ENCODE measurements at regions not wholly inside any gene's neighbourhood (a gene's known extent, or its start where the extent isn't known, plus 50 kb on each side); places are given as distances from the start of the nearest gene placed in this dataset.
A peak's percentile ranks its signal among the peaks of the same experiment; 100 is the strongest.
"Not testable (repeated sequence)": the region's sequence is repeated elsewhere in the genome, so short reads cannot be mapped to it uniquely, and the experiment has no call there.

DNA sequence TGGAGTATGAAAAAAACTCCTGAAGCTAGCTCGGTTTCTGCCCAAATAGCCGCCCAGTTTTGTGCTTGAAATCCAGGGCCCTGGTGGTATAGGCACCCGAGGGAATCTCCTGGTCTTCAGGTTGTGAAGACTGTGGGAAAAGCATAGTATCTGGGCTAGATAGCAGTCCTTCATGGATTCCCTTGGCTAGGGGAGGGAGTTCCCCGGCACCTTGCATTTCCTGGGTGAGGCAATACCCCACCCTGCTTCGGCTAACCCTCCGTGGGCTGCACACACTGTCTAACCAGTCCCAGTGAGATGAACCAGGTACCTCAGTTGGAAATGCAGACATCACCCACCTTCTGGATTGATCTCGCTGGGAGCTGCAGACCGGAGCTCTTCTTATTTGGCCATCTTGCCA, 184.5 kb upstream of the SLC35B3 start:
- no peak for DNase-seq

DNA sequence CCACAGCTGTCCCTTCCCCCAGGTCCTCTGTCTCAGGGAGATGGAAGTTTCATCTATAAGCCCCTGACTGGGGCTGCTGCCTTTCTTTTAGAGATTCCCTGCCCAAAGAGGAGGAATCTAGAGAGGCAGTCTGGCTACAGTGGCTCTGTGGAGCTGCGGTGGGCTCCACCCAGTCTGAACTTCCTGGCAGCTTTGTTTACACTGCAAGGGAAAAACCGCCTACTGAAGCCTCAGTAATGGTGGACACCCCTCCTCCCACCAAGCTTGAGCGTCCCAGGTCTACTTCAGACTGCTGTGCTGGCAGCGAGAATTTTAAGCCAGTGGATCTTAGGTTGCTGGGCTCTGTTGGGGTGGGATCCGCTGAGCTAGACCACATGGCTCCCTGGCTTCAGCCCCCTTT, 184.1 kb upstream of the SLC35B3 start:
- DNase-seq, result not testable (repeated sequence)

DNA sequence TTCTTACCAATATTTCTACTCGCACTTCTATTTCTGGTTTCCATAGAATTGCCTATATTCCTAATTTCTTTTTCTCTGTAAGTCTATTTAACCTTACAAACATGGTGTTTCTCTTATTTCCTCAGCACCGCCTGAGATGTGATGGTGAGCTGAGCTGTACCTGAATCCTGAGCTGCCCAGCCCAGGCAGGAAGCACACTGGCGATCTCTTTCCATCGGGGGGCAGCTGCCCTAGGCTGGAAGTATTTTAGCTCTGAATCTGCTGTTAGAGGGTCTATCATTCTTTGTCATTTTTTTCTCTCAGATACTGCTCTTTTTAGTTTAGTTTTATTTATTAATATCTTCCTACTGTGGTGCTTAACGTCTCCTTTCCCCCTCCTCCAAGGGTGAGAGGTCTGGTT, 173.4 kb upstream of the SLC35B3 start:
- no peak for DNase-seq

- no peak for DNase-seq
Measured at GRCh38 chr6:8589941-8590729, 154.8 kb upstream of the SLC35B3 start.

DNA sequence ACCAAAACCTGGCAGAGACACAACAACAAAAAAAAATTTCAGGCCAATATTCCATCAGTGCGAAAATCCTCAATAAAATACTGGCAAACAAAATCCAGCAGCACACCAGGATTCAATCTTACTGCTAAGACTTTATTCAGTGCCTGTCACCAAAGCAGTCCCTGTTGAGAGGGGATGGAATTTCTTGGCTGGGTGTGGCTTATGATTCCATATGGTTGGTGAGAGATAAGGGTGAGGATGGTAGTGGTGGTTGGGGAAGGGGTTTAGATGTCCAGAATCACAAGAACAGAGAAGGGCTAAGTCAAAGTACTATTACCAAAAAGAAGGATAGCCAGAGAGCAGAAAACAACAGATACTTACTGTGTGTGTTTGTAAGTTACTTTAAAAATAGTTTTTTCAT, 152.8 kb upstream of the SLC35B3 start:
- no peak for DNase-seq

DNA sequence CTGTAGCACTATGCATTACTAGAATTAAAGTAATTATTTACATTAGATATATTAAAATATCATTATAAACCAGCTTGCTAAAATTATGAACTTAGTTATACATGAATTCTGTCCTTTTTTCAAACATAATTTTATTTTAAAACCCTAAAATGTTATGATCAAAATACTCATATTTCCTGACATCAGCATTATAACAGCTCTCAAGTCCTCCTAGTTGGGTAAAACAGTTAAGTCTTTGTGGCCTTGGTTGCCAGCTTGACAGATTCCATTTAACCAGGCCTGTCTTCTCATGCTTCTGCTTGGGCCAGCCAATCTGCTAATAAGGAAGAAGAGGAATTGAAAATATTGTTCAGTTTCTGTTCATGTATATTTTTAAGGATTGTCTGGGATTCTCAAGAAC, 147.9 kb upstream of the SLC35B3 start:
- no peak for DNase-seq

GRCh38 chr6:8579372-8579771, 144.0 kb upstream of the SLC35B3 start:
- DNase-seq, result no peak

GRCh38 chr6:8578006-8578405, 142.7 kb upstream of the SLC35B3 start:
- DNase-seq, result no peak

- DNase-seq, result no peak
Measured at GRCh38 chr6:8574749-8575468, 139.6 kb upstream of the SLC35B3 start.

DNA sequence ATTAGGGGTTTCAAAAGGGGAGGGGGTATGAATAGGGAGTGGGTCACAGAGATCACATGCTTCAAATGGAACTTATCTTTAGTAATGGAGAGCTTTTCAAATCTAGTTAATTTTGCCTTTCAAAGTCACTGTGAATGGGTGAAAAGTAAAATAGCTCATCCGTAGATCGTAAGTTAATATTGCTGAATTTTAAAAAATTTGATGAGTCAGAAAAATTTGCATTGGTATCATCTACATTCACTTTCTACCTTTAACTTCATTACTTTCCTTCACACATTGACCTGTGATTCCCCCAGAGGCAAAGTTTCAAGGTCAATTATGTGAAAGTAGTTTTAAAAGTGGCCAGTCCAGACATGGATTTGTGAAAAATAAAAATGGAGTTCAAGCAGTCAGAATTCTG, 139.0 kb upstream of the SLC35B3 start:
- DNase-seq, result no peak

GRCh38 chr6:8570256-8570920, 135.0 kb upstream of the SLC35B3 start:
- DNase-seq, result no peak

DNA sequence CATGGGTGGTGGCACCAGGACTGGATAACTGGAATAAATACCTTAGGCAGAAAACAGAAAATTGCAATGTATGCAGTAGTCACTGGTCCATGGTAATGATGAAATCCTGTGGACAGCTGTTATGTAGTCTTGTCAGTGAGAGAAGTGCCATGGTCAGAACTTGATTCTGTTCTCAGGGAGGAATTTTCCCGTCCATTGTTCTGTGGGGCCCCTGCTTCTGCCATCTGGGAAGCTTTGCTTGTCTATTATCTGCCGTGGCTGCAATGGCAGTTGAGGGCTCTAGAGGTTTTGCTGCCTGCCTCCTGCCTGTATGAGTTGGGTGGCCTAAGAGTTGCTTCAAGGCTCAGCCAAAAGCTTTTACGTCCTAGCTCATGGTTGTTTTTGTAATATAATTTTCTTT, 126.8 kb upstream of the SLC35B3 start:
- no peak for DNase-seq

DNA sequence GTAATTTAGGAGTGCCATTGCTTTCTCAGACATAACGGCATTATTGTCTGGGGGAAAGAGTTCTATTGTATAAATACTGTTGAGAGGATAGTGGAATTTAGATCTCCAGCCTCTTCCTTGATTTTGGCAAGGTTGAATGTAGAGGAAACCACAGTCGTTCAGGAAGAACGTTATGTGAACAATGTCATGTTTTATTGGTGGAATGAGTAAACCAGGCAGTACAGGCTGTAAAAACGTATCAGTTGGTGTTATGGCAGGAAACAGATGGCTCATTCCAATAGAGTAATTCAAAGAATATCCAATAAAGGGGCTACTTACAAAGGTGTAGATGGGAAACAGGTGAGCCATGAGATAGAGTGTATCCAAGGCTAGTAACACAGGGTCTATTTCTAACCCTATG, 123.6 kb upstream of the SLC35B3 start:
- DNase-seq, result no peak

DNA sequence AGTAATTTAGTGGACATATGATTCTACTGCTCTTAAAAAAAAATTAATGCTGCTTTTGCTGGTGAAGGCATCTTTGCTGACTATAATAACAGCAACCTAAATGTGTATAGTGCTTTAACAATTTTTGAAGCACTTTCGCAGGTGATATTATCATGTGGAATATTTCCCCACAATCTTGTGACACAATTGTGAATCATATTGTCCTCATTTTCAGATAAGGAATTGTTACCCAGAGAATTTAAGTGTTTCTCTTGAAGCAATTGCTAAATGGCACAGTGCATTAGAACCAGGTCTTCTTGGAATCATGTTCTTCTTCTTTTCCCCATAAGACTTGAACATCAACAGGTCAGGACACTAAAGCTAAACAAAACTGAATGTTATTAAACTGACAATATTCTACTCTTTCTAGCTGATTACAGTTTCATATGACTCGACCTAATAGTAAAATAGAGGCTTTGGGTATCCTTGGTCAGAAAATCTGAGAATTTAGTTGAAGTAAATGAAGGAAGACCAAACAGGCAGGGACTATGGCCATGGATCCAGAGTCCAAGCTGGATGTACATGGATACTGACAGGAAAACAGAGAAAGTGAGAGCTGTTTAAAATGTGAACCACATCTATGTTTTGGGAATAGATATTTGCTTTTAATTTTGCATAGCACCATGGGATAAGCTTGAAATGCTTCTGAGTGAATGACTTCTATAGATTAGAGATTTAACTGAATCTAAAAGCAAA, 121.8 kb upstream of the SLC35B3 start:
- DNase-seq, result no peak

GRCh38 chr6:8556370-8557013, 121.1 kb upstream of the SLC35B3 start:
- peak; percentile 62 for DNase-seq

DNA sequence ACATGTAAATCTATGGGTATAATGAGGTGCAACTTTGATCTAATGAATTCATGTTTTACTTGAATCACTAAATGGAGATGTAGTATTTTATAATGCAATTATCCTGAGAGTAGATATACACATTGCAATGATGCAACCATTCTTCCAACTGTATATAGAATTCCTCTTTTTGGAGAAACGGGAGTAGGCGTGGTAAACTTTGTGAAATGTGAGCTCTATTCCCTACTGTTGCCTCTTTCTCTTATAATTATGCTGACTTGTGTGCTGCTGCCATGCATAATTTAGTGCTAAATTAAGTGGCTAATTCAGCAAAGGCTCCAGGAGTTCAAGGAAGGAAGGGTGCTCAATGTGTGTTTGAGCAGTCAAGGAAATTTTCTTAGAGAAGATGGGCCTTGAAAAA, 116.6 kb upstream of the SLC35B3 start:
- no peak for DNase-seq

DNA sequence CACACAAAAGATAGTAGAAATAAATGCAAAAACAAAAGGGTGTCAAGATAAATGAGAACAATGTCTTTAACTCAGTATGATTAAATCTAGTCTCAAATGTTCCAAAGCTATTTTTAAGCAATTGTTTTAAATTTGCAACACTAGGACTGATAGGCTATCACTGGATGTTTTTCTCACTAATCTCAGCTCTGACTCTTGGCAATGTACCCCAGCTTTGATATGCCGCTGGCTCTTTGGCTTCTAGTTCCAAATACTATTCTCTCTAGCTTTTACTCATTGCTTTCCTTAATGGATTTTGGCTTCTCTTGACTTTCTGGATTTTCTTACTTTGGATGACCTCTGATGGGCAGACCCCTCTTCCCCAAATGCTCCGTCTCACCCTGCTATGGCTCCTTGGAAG, 116.0 kb upstream of the SLC35B3 start:
- no peak for DNase-seq

GRCh38 chr6:8549074-8549790, 113.9 kb upstream of the SLC35B3 start:
- DNase-seq, result no peak

- DNase-seq, result no peak
Measured at GRCh38 chr6:8546496-8546895, 111.2 kb upstream of the SLC35B3 start.

- DNase-seq, result no peak
Measured at GRCh38 chr6:8545336-8545735, 110.0 kb upstream of the SLC35B3 start.

- no peak for DNase-seq
Measured at GRCh38 chr6:8543714-8544113, 108.4 kb upstream of the SLC35B3 start.

DNA sequence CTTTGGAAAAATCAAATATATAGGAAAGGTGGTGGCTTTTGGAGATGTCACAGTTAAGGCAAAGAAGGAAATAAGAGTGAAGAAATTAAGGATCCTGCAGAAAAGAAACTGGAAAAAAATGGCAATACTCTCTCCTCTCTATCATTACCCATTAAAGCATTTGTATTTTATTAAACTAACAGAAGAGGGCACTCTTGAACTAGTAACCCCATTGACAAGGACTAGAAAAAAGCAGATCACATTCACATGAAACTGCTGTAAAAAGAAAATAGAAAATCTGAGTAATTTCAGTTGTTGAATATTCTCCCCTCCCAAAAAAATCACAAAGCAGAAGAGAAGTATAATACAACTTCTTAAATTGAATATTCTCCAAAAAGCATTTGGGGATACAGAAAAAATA, 104.1 kb upstream of the SLC35B3 start:
- no peak for DNase-seq

Data from DMS153 (cell line).